GM18873 (cell line): ENCODE measurements at regions not wholly inside any gene's neighbourhood (a gene's known extent, or its start where the extent isn't known, plus 50 kb on each side); places are given as distances from the start of the nearest gene placed in this dataset.
"Not testable (repeated sequence)": the region's sequence is repeated elsewhere in the genome, so short reads cannot be mapped to it uniquely, and the experiment has no call there.

Source experiments
- ATAC-seq: cut with Tn5 transposase; IDR thresholded peaks from one replicate; pipeline ENCODE4 v1.9.1; 2021; ENCODE audit warnings: mild to moderate bottlenecking, moderate library complexity, moderate number of reproducible peaks; ENCODE audit not compliant: unreplicated experiment, low FRiP score

- no peak for ATAC-seq
Measured at GRCh38 chr12:126982707-126983106, 1284.3 kb upstream of the TMEM132C start.

- not testable (repeated sequence) for ATAC-seq
Measured at GRCh38 chr12:126983735-126984134, 1283.2 kb upstream of the TMEM132C start.

- not testable (repeated sequence) for ATAC-seq
Measured at GRCh38 chr12:126985663-126986062, 1281.3 kb upstream of the TMEM132C start.

- no peak for ATAC-seq
Measured at GRCh38 chr12:126989532-126989931, 1277.4 kb upstream of the TMEM132C start.

- ATAC-seq = no peak
Measured at GRCh38 chr12:126993898-126994297, 1273.1 kb upstream of the TMEM132C start.

GRCh38 chr12:126994599-126994998 lies 1272.4 kb upstream of the TMEM132C start:
- ATAC-seq = no peak

- no peak for ATAC-seq
Measured at GRCh38 chr12:126998031-126998430, 1268.9 kb upstream of the TMEM132C start.

GRCh38 chr12:126998747-126999285 lies 1268.2 kb upstream of the TMEM132C start:
- ATAC-seq = no peak

GRCh38 chr12:126999352-126999751 lies 1267.6 kb upstream of the TMEM132C start:
- no peak for ATAC-seq

- ATAC-seq = no peak
Measured at GRCh38 chr12:127005406-127005805, 1261.6 kb upstream of the TMEM132C start.

- no peak for ATAC-seq
Measured at GRCh38 chr12:127006972-127007371, 1260.0 kb upstream of the TMEM132C start.

GRCh38 chr12:127008755-127009403 lies 1258.1 kb upstream of the TMEM132C start:
- no peak for ATAC-seq

GRCh38 chr12:127012109-127012508 lies 1254.9 kb upstream of the TMEM132C start:
- ATAC-seq = no peak

- ATAC-seq = no peak
Measured at GRCh38 chr12:127013197-127013596, 1253.8 kb upstream of the TMEM132C start.

GRCh38 chr12:127014079-127014478 lies 1252.9 kb upstream of the TMEM132C start:
- no peak for ATAC-seq

- ATAC-seq = no peak
Measured at GRCh38 chr12:127024791-127025190, 1242.2 kb upstream of the TMEM132C start.

- ATAC-seq = no peak
Measured at GRCh38 chr12:127025545-127025944, 1241.4 kb upstream of the TMEM132C start.

- no peak for ATAC-seq
Measured at GRCh38 chr12:127035011-127035879, 1231.7 kb upstream of the TMEM132C start.

GRCh38 chr12:127038152-127038551 lies 1228.8 kb upstream of the TMEM132C start:
- no peak for ATAC-seq

GRCh38 chr12:127038761-127039160 lies 1228.2 kb upstream of the TMEM132C start:
- no peak for ATAC-seq

GRCh38 chr12:127041985-127042625 lies 1224.9 kb upstream of the TMEM132C start:
- ATAC-seq = peak; percentile 98
